ENCODE measurements at regions not wholly inside any gene's neighbourhood (a gene's known extent, or its start where the extent isn't known, plus 50 kb on each side); places are given as distances from the start of the nearest gene placed in this dataset.

- DNase-seq, result no peak
These were observed 1135.0 kb downstream of the GATA3 start for GRCh38 chr10:9189448-9189847.

GRCh38 chr10:9193120-9193519 lies 1138.6 kb downstream of the GATA3 start:
- DNase-seq, result no peak

GRCh38 chr10:9195385-9195784 lies 1140.9 kb downstream of the GATA3 start:
- DNase-seq, result no peak

GRCh38 chr10:9198611-9199010 lies 1144.1 kb downstream of the GATA3 start:
- DNase-seq, result no peak

GRCh38 chr10:9205558-9205957 lies 1151.1 kb downstream of the GATA3 start:
- DNase-seq, result no peak

GRCh38 chr10:9209105-9209798 lies 1154.8 kb downstream of the GATA3 start:
- DNase-seq, result peak; percentile 42

GRCh38 chr10:9211228-9211627 lies 1156.7 kb downstream of the GATA3 start:
- DNase-seq, result no peak

GRCh38 chr10:9214618-9215017 lies 1160.1 kb downstream of the GATA3 start:
- DNase-seq, result no peak

GRCh38 chr10:9215121-9215520 lies 1160.6 kb downstream of the GATA3 start:
- DNase-seq, result no peak

- DNase-seq, result no peak
These were observed 1165.4 kb downstream of the GATA3 start for GRCh38 chr10:9219860-9220259.

- DNase-seq, result no peak
These were observed 1168.4 kb downstream of the GATA3 start for GRCh38 chr10:9222917-9223316.

GRCh38 chr10:9227679-9228365 lies 1173.3 kb downstream of the GATA3 start:
- DNase-seq, result no peak

GRCh38 chr10:9228771-9229170 lies 1174.3 kb downstream of the GATA3 start:
- no peak for DNase-seq

- DNase-seq, result no peak
These were observed 1175.3 kb downstream of the GATA3 start for GRCh38 chr10:9229702-9230244.

- no peak for DNase-seq
These were observed 1176.1 kb downstream of the GATA3 start for GRCh38 chr10:9230625-9231024.

- DNase-seq, result no peak
These were observed 1179.7 kb downstream of the GATA3 start for GRCh38 chr10:9234191-9234590.

- DNase-seq, result no peak
These were observed 1183.6 kb downstream of the GATA3 start for GRCh38 chr10:9238041-9238440.

- DNase-seq, result no peak
These were observed 1184.8 kb downstream of the GATA3 start for GRCh38 chr10:9239298-9239697.

- no peak for DNase-seq
These were observed 1189.5 kb downstream of the GATA3 start for GRCh38 chr10:9243941-9244411.

GRCh38 chr10:9244864-9245263 lies 1190.4 kb downstream of the GATA3 start:
- DNase-seq, result no peak

- no peak for DNase-seq
These were observed 1198.6 kb downstream of the GATA3 start for GRCh38 chr10:9253121-9253520.

- DNase-seq, result no peak
These were observed 1199.9 kb downstream of the GATA3 start for GRCh38 chr10:9254353-9254752.

GRCh38 chr10:9260690-9261089 lies 1206.2 kb downstream of the GATA3 start:
- DNase-seq, result no peak

GRCh38 chr10:9262770-9263169 lies 1208.3 kb downstream of the GATA3 start:
- no peak for DNase-seq

Measured in left hindlimb (tissue), 1 donor.